HG03066 (cell line): ENCODE measurements at regions not wholly inside any gene's neighbourhood (a gene's known extent, or its start where the extent isn't known, plus 50 kb on each side); places are given as distances from the start of the nearest gene placed in this dataset.

Experiments used
- ATAC-seq: cut with Tn5 transposase; IDR thresholded peaks from one replicate; pipeline ENCODE4 v1.9.1; 2021; ENCODE audit warnings: low read depth; ENCODE audit not compliant: unreplicated experiment

- ATAC-seq, result no peak
Observed at GRCh38 chr2:20523073-20523798, 76.4 kb downstream of the RHOB start.

- no peak for ATAC-seq
Observed at GRCh38 chr2:20523799-20524187, 76.9 kb downstream of the RHOB start.

GRCh38 chr2:20524412-20525040 is 77.7 kb downstream of the RHOB start:
- ATAC-seq, result peak; percentile 60

GRCh38 chr2:20525041-20526035 is 78.5 kb downstream of the RHOB start:
- peak; percentile 91 for ATAC-seq

GRCh38 chr2:20526160-20526559 is 79.3 kb downstream of the RHOB start:
- ATAC-seq, result no peak

GRCh38 chr2:20526708-20527107 is 79.8 kb downstream of the RHOB start:
- ATAC-seq, result no peak

GRCh38 chr2:20528713-20529112 is 81.8 kb downstream of the RHOB start:
- ATAC-seq, result no peak

- no peak for ATAC-seq
Observed at GRCh38 chr2:20530520-20530919, 83.6 kb downstream of the RHOB start.

- ATAC-seq, result no peak
Observed at GRCh38 chr2:20531633-20532262, 84.9 kb downstream of the RHOB start.

GRCh38 chr2:20532634-20533437 is 86.0 kb downstream of the RHOB start:
- ATAC-seq, result no peak

- ATAC-seq, result no peak
Observed at GRCh38 chr2:20533993-20534622, 87.2 kb downstream of the RHOB start.

GRCh38 chr2:20534913-20535801 is 88.3 kb downstream of the RHOB start:
- no peak for ATAC-seq

- ATAC-seq, result no peak
Observed at GRCh38 chr2:20536619-20537422, 89.9 kb downstream of the RHOB start.

GRCh38 chr2:20537423-20538307 is 90.8 kb downstream of the RHOB start:
- ATAC-seq, result no peak

- no peak for ATAC-seq
Observed at GRCh38 chr2:20538308-20539132, 91.6 kb downstream of the RHOB start.
